SU-DHL-6 (cell line): ENCODE measurements at regions not wholly inside any gene's neighbourhood (a gene's known extent, or its start where the extent isn't known, plus 50 kb on each side); places are given as distances from the start of the nearest gene placed in this dataset.

ENCODE experiments used
- H2AFZ ChIP-seq: fragments of 200-600 bp; sonication (generic); 2 replicates; pipeline ENCODE4 v1.6.1; 2014; ENCODE audit warnings: low read depth, mild to moderate bottlenecking, moderate library complexity, mixed read lengths, antibody characterized with exemption, low read length; ENCODE audit not compliant: severe bottlenecking
- H3F3A ChIP-seq: fragments of 200-600 bp; shearing (Covaris generic); 2 replicates; pipeline ENCODE4 v1.6.0; 2016; ENCODE audit warnings: antibody characterized with exemption, mild to moderate bottlenecking; ENCODE audit not compliant: insufficient read depth
- H3K27ac ChIP-seq: fragments of 200-600 bp; sonication (generic); 2 replicates; pipeline ENCODE4 v1.5.1; 2016; ENCODE audit warnings: low read depth, mild to moderate bottlenecking, low read length, moderate library complexity, mixed read lengths
- H3K27me3 ChIP-seq: fragments of 200-600 bp; sonication (generic), shearing (Covaris generic); 2 replicates; pipeline ENCODE4 v1.6.0; 2014; ENCODE audit warnings: mild to moderate bottlenecking, low read length
- H3K36me3 ChIP-seq: fragments of 200-600 bp; sonication (generic); 2 replicates; pipeline ENCODE4 v1.6.1; 2014; ENCODE audit warnings: mild to moderate bottlenecking, low read length, mixed read lengths
- H3K4me2 ChIP-seq: fragments of 300-600, 200-600 bp; shearing (Covaris generic), sonication (generic); 2 replicates; pipeline ENCODE4 v1.6.0; 2014; ENCODE audit warnings: low read length, low read depth, mild to moderate bottlenecking; ENCODE audit not compliant: poor library complexity, severe bottlenecking
- H3K4me3 ChIP-seq: fragments of 200-600 bp; sonication (generic); 2 replicates; pipeline ENCODE4 v1.5.1; 2014; ENCODE audit warnings: antibody characterized with exemption, low read length, mild to moderate bottlenecking, mixed read lengths; ENCODE audit not compliant: insufficient read depth, poor library complexity, severe bottlenecking
- H3K79me2 ChIP-seq: fragments of 200-600 bp; sonication (generic); 2 replicates; pipeline ENCODE4 v1.6.1; 2014; ENCODE audit warnings: mild to moderate bottlenecking, low read length, moderate library complexity; ENCODE audit not compliant: insufficient read depth
- H3K9ac ChIP-seq: fragments of 200-600 bp; sonication (generic); 2 replicates; pipeline ENCODE4 v1.7.0; 2014; ENCODE audit warnings: mild to moderate bottlenecking, low read length
- H3K9me2 ChIP-seq: fragments of 200-600 bp; sonication (generic); replicated peaks from 2 replicates; pipeline ENCODE4 v1.6.1; 2014; ENCODE audit warnings: low read length; ENCODE audit not compliant: insufficient read depth
- H3K9me3 ChIP-seq: fragments of 200-600 bp; sonication (generic); 2 replicates; pipeline ENCODE4 v1.6.1; 2014; ENCODE audit warnings: low read length, mixed read lengths; ENCODE audit not compliant: insufficient read depth
- H4K20me1 ChIP-seq: fragments of 200-600 bp; sonication (generic); 2 replicates; pipeline ENCODE4 v1.6.1; 2014; ENCODE audit warnings: low read depth, mild to moderate bottlenecking, antibody characterized with exemption, low read length, moderate library complexity, mixed read lengths
- CTCF ChIP-seq: fragments of 200-600 bp; sonication (generic); IDR thresholded peaks from one replicate; pipeline ENCODE4 v1.5.1; 2017; ENCODE audit warnings: antibody characterized with exemption, mild to moderate bottlenecking, low read length, moderate library complexity; ENCODE audit not compliant: insufficient read depth, poor library complexity, severe bottlenecking
- EZH2phosphoT487 ChIP-seq: fragments of 200-600 bp; sonication (generic), shearing (Covaris generic); conservative IDR thresholded peaks from 2 replicates; pipeline ENCODE4 v1.6.1; 2018; ENCODE audit warnings: mild to moderate bottlenecking, antibody characterized with exemption, low read length, moderate library complexity, mixed read lengths

- H3K9me2 ChIP-seq, result no peaks in the 10 kb centered on the region
- H3K9ac ChIP-seq, result no peak overlapping the region
- H4K20me1 ChIP-seq, result no peaks in the 10 kb centered on the region
- H3K36me3 ChIP-seq, result no peaks in the 10 kb centered on the region
- no peak overlapping the region for H3K4me3 ChIP-seq
- no peak overlapping the region for H3K4me2 ChIP-seq
- no peaks in the 10 kb centered on the region for H3F3A ChIP-seq
- H3K79me2 ChIP-seq, result no peaks in the 10 kb centered on the region
- no peak overlapping the region for H2AFZ ChIP-seq
- H3K9me3 ChIP-seq, result no peaks in the 10 kb centered on the region
- H3K27me3 ChIP-seq, result no peaks in the 10 kb centered on the region
- H3K27ac ChIP-seq, result no peak overlapping the region
- no peak for TF ChIP-seq CTCF
- TF ChIP-seq EZH2phosphoT487, result no peak
Measured at GRCh38 chrX:22795671-22796070, 204.1 kb upstream of the DDX53 start.

- Histone ChIP-seq H3K79me2 (no peaks in the 10 kb centered on the region), H3K4me3 (no peak overlapping the region), H2AFZ (no peak overlapping the region), H3F3A (no peaks in the 10 kb centered on the region), H3K9me2 (no peaks in the 10 kb centered on the region), H3K36me3 (no peaks in the 10 kb centered on the region), H4K20me1 (no peaks in the 10 kb centered on the region), H3K27ac (no peak overlapping the region), H3K9ac (no peak overlapping the region), H3K27me3 (no peaks in the 10 kb centered on the region), H3K9me3 (no peaks in the 10 kb centered on the region), H3K4me2 (no peak overlapping the region)
- TF ChIP-seq CTCF (no peak), EZH2phosphoT487 (no peak)
Measured at GRCh38 chrX:22800360-22800759, 199.4 kb upstream of the DDX53 start.

- no peak overlapping the region for H3K4me3 ChIP-seq
- H3K79me2 ChIP-seq, result no peaks in the 10 kb centered on the region
- H3K27me3 ChIP-seq, result no peaks in the 10 kb centered on the region
- H3K9me3 ChIP-seq, result no peaks in the 10 kb centered on the region
- no peak overlapping the region for H3K9ac ChIP-seq
- TF ChIP-seq CTCF (no peak), EZH2phosphoT487 (no peak)
- H3F3A ChIP-seq, result no peaks in the 10 kb centered on the region
- no peak overlapping the region for H2AFZ ChIP-seq
- no peaks in the 10 kb centered on the region for H3K9me2 ChIP-seq
- H3K4me2 ChIP-seq, result no peak overlapping the region
- no peaks in the 10 kb centered on the region for H4K20me1 ChIP-seq
- H3K27ac ChIP-seq, result no peak overlapping the region
- no peaks in the 10 kb centered on the region for H3K36me3 ChIP-seq
Measured at GRCh38 chrX:22800806-22801205, 199.0 kb upstream of the DDX53 start.

- no peaks in the 10 kb centered on the region for H3K79me2 ChIP-seq
- TF ChIP-seq EZH2phosphoT487, result no peak
- TF ChIP-seq CTCF, result no peak
- H3K27me3 ChIP-seq, result no peaks in the 10 kb centered on the region
- no peak overlapping the region for H3K9ac ChIP-seq
- H3F3A ChIP-seq, result no peaks in the 10 kb centered on the region
- H3K4me2 ChIP-seq, result no peak overlapping the region
- no peak overlapping the region for H2AFZ ChIP-seq
- H3K36me3 ChIP-seq, result no peaks in the 10 kb centered on the region
- no peaks in the 10 kb centered on the region for H3K9me2 ChIP-seq
- no peaks in the 10 kb centered on the region for H3K9me3 ChIP-seq
- H4K20me1 ChIP-seq, result no peaks in the 10 kb centered on the region
- no peak overlapping the region for H3K4me3 ChIP-seq
- H3K27ac ChIP-seq, result no peak overlapping the region
Measured at GRCh38 chrX:22803353-22803752, 196.4 kb upstream of the DDX53 start.
